HepG2 (cell line): ENCODE measurements at regions not wholly inside any gene's neighbourhood (a gene's known extent, or its start where the extent isn't known, plus 50 kb on each side); places are given as distances from the start of the nearest gene placed in this dataset.

ENCODE experiments used
- ATAC-seq: fragments of 200-7000 bp; cut with Tn5 transposase; 3 replicates; pipeline ENCODE4 v1.9.1; 2020; ENCODE audit warnings: mild to moderate bottlenecking, moderate library complexity
- BruUV-seq: library from RNA; stranded (reverse); fragments of 400-500 nt; replicated peaks from 2 replicates; lab custom pipeline; 2021; lab: Mats Ljungman, UMichigan
- CTCF ChIA-PET: fragments of 300-600 bp; formaldehyde crosslinking; extraction: SDS; loops from one replicate; lab custom pipeline; 2021; ENCODE audit warnings: low total read pairs, inconsistent platforms, low intra/inter-chr PET ratio; lab: Yijun Ruan, JAX
- POLR2A ChIA-PET: fragments of 350-600 bp; sonication (Branson Sonifier 250); formaldehyde crosslinking; loops from one replicate; lab custom pipeline; 2020; ENCODE audit warnings: antibody characterized with exemption, inconsistent platforms; lab: Yijun Ruan, JAX
- DNase-seq: peaks from one replicate; pipeline ENCODE4 v3.0.0-alpha.2; 2015; ENCODE audit warnings: low spot score
- FAIRE-seq: peaks from 3 replicates; lab custom pipeline; 2011; peaks lifted over from hg19 to GRCh38; lab: Jason Lieb, UNC
- H2AFZ ChIP-seq: one replicate; pipeline ENCODE4 v1.6.1; 2011; ENCODE audit warnings: low read length, inconsistent platforms
- H3K27ac ChIP-seq: fragments of 300-600 bp; 3 replicates; pipeline ENCODE4 v1.8.0; 2011; ENCODE audit warnings: mixed run types, mild to moderate bottlenecking, mixed read lengths, low read length, inconsistent platforms; ENCODE audit not compliant: insufficient read depth; ENCODE audit errors: extremely low read length
- H3K27me3 ChIP-seq, 2 experiments: fragments of 200-600 bp in 1 of 2; 2 replicates in 1 of 2; 3 replicates in 1 of 2; pipeline versions ENCODE4 v1.6.0 to v1.8.0; 2011; ENCODE audit warnings: low read length in 2 of 2, mild to moderate bottlenecking in 2 of 2, moderate library complexity in 2 of 2, inconsistent platforms in 1 of 2; ENCODE audit not compliant: insufficient read depth in 2 of 2, control insufficient read depth in 1 of 2
- H3K36me3 ChIP-seq, 2 experiments: fragments of 200-600 bp in 1 of 2; replicated peaks in 1 of 2; 2 replicates in 1 of 2; 3 replicates in 1 of 2; pipeline versions ENCODE4 v1.5.1 to v1.8.0; 2011; ENCODE audit warnings: low read length in 2 of 2, inconsistent platforms in 1 of 2; ENCODE audit not compliant: insufficient read depth in 2 of 2, control insufficient read depth in 1 of 2
- H3K4me1 ChIP-seq: 2 replicates; pipeline ENCODE4 v1.5.1; 2012; ENCODE audit warnings: low read length, inconsistent platforms; ENCODE audit not compliant: insufficient read depth
- H3K4me2 ChIP-seq: 2 replicates; pipeline ENCODE4 v1.6.0; 2011; ENCODE audit warnings: low read depth, low read length, inconsistent platforms
- H3K4me3 ChIP-seq, 3 experiments: fragments of 200-600 bp in 1 of 3; sonication (generic), shearing (Covaris generic) in 1 of 3; replicated peaks in 1 of 3; 2 replicates each; pipeline ENCODE4 v1.5.1; 2011 to 2016; ENCODE audit warnings: low read length in 3 of 3, inconsistent platforms in 2 of 3, low read depth in 2 of 3, mild to moderate bottlenecking in 2 of 3, control low read depth in 1 of 3, mixed read lengths in 1 of 3; ENCODE audit not compliant: insufficient read depth in 1 of 3
- H3K79me2 ChIP-seq: one replicate; pipeline ENCODE4 v1.6.1; 2011; ENCODE audit warnings: low read length, inconsistent platforms; ENCODE audit not compliant: insufficient read depth
- H3K9ac ChIP-seq: 2 replicates; pipeline ENCODE4 v1.6.0; 2011; ENCODE audit warnings: mild to moderate bottlenecking, low read depth, low read length, inconsistent platforms; ENCODE audit not compliant: insufficient read depth
- H3K9me3 ChIP-seq: 2 replicates; pipeline ENCODE4 v1.5.1; 2012; ENCODE audit warnings: mild to moderate bottlenecking, low read length
- H4K20me1 ChIP-seq: 2 replicates; pipeline ENCODE4 v1.6.0; 2011; ENCODE audit warnings: inconsistent platforms, mild to moderate bottlenecking, low read length, moderate library complexity; ENCODE audit not compliant: insufficient read depth
- CENPBD1 ChIP-seq: sonication (generic); formaldehyde crosslinking; IDR thresholded peaks from 2 replicates; pipeline ENCODE4 v1.8.0; 2022; ENCODE audit warnings: missing genetic modification reagents, low read depth, mild to moderate bottlenecking, borderline replicate concordance
- CSRNP1 ChIP-seq: sonication (generic); formaldehyde crosslinking; IDR thresholded peaks from 2 replicates; pipeline ENCODE4 v1.8.1; 2023; ENCODE audit warnings: mild to moderate bottlenecking, missing genetic modification reagents
- DMAP1 ChIP-seq: IDR thresholded peaks from 2 replicates; pipeline ENCODE4 v1.6.1; 2016
- NR3C1 ChIP-seq: sonication (generic); formaldehyde crosslinking; IDR thresholded peaks from 2 replicates; pipeline ENCODE4 v1.4.0; 2020; ENCODE audit warnings: missing genetic modification reagents
- PTBP1 ChIP-seq: fragments of 200-400 bp; formaldehyde crosslinking; IDR thresholded peaks from 2 replicates; pipeline ENCODE4 v1.6.1; 2018; ENCODE audit warnings: low read length, low read depth; ENCODE audit not compliant: poor library complexity, severe bottlenecking
- REL ChIP-seq: sonication (generic); formaldehyde crosslinking; conservative IDR thresholded peaks from 2 replicates; pipeline ENCODE4 v1.8.0; 2022; ENCODE audit warnings: mild to moderate bottlenecking, missing genetic modification reagents, moderate library complexity
- SOX5 ChIP-seq: IDR thresholded peaks from 2 replicates; pipeline ENCODE4 v1.6.1; 2016; ENCODE audit warnings: borderline replicate concordance
- STAG1 ChIP-seq: sonication (generic); formaldehyde crosslinking; IDR thresholded peaks from 2 replicates; pipeline ENCODE4 v1.4.0; 2020; ENCODE audit warnings: missing genetic modification reagents
- ZBTB44 ChIP-seq: sonication (generic); formaldehyde crosslinking; IDR thresholded peaks from 2 replicates; pipeline ENCODE4 v1.4.0; 2020; ENCODE audit warnings: missing genetic modification reagents
- ZFX ChIP-seq: sonication (generic); formaldehyde crosslinking; IDR thresholded peaks from 2 replicates; pipeline ENCODE4 v1.4.0; 2020; ENCODE audit warnings: mild to moderate bottlenecking, low read depth, missing genetic modification reagents, moderate library complexity
- ZNF451 ChIP-seq: sonication (generic); formaldehyde crosslinking; IDR thresholded peaks from 2 replicates; pipeline ENCODE4 v1.5.0; 2020; ENCODE audit warnings: mild to moderate bottlenecking, missing genetic modification reagents
- ZNF543 ChIP-seq: sonication (generic); formaldehyde crosslinking; IDR thresholded peaks from 2 replicates; pipeline ENCODE4 v1.4.0; 2020; ENCODE audit warnings: mild to moderate bottlenecking, missing genetic modification reagents
- WGBS: methylation state at CpG from one replicate; pipeline ENCODE4 v1.1.6; 2017; ENCODE audit warnings: low lambda C conversion rate; 5-methylcytosine and 5-hydroxymethylcytosine counted together
- in situ Hi-C: cut with HindIII; loops from 2 replicates; pipeline ENCODE4 v1.10.0; 2017; ENCODE audit warnings: low pct_unique_long_range_greater_than_20kb; ENCODE audit not compliant: extremely low pct_ligation_motif_present
- intact Hi-C: fragments of 100-400 bp; cut with micrococcal nuclease; formaldehyde crosslinking; loops from one replicate; pipeline ENCODE4 v1.10.0; 2022; ENCODE audit not compliant: unreplicated experiment

GRCh38 chr1:222225316-222225691 lies 322.6 kb downstream of the HHIPL2 start:
- DNase-seq (no peak), ATAC-seq (no peak), FAIRE-seq (no peak)
- Histone ChIP-seq H3K9ac (no peak overlapping the region), H3K4me3 (no peak overlapping the region), H3K27me3 (no peaks in the 10 kb centered on the region), H3K79me2 (no peaks in the 10 kb centered on the region), H3K9me3 (no peaks in the 10 kb centered on the region), H3K4me2 (no peak overlapping the region), H3K27ac (no peak overlapping the region), H3K4me1 (no peaks in the 10 kb centered on the region), H4K20me1 (no peaks in the 10 kb centered on the region), H2AFZ (no peak overlapping the region), H3K36me3 (no peaks in the 10 kb centered on the region)
- no TSS peak for BruUV-seq
- in situ Hi-C loops, result no loop called here
- WGBS, result 27% methylated on average over 4 of the region's 4 CpGs
- POLR2A ChIA-PET, result no interaction called here
- CTCF ChIA-PET, result no interaction called here
- intact Hi-C loops, result no loop called here
- TF ChIP-seq ZNF543 (CRISPR knock-in tag) (no peak), ZBTB44 (CRISPR knock-in tag) (no peak), DMAP1 (CRISPR knock-in tag) (no peak), ZFX (CRISPR knock-in tag) (no peak), CSRNP1 (CRISPR knock-in tag) (no peak), PTBP1 (no peak), SOX5 (CRISPR knock-in tag) (no peak), STAG1 (CRISPR knock-in tag) (no peak), REL (no peak), NR3C1 (CRISPR knock-in tag) (no peak), ZNF451 (CRISPR knock-in tag) (no peak), CENPBD1 (CRISPR knock-in tag) (no peak)
